Activated CD8-positive, alpha-beta memory T cell treated with anti-CD3 and anti-CD28 coated beads for 48 hours (primary cell): ENCODE measurements at regions not wholly inside any gene's neighbourhood (a gene's known extent, or its start where the extent isn't known, plus 50 kb on each side); places are given as distances from the start of the nearest gene placed in this dataset.
"Not testable (repeated sequence)": the region's sequence is repeated elsewhere in the genome, so short reads cannot be mapped to it uniquely, and the experiment has no call there.

Experiments used
- DNase-seq, 3 experiments: peaks; one replicate each; pipeline ENCODE4 v3.0.0-alpha.2; 2020; ENCODE audit warnings: low read depth in 2 of 3, low spot score in 2 of 3

DNA sequence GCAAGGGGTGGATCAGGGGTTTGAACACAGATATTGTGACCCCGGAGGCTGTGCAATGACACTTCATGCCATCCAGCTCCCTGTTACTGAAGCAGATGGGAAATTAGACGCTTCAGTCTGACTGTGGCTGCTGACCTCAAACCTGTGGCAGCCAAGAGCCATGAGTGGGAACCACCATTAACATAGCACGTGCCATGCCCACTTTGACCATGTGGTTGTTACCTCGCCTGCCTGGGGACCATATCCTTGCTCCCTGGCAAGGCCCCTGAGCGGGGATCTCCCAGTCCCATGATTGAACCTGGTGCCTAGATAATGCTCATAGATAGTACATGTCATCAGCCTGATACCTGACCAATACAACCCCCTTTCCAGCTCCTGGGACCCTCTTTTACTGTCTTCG lies 68.9 kb downstream of the CYP26B1 start:
- DNase-seq: no peak

DNA sequence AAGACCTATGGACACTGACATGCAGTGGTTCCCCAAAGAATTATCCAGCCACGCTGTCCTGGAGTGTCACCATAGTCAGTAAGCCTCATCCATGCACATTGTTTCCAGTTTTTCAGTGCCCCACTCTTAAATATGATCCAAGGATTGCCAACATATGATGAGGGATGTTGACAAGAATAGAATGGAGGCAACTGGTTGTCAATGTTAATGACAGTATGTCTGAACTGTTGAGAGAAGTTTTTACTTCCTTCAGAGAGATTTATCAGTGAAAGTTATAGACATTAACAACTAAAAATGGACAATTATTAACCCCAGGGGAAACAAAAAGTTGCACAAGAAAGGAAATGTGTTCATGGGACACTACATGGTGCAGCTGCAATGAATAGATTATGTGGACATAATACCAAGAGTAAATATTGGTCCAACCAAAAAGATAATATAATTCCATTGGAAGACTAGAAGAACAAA lies 69.9 kb downstream of the CYP26B1 start:
- no peak for DNase-seq

DNA sequence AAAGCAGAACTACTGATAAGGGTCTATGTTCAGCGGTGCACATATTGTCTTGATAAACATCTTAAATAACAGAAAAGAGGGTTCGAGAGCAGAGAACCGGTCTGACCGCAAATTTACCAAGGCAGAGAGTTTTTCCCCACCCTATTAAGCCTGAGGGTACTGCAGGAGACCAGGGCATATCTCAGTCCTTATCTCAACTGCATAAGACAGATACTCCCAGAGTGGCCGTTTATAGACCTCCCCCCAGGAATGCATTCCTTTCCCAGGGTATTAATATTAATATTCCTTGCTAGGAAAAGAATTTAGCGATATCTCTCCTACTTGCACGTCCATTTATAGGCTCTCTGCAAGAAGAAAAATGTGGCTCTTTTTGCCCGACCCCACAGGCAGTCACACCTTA lies 74.3 kb downstream of the CYP26B1 start:
- not testable (repeated sequence) for DNase-seq

DNA sequence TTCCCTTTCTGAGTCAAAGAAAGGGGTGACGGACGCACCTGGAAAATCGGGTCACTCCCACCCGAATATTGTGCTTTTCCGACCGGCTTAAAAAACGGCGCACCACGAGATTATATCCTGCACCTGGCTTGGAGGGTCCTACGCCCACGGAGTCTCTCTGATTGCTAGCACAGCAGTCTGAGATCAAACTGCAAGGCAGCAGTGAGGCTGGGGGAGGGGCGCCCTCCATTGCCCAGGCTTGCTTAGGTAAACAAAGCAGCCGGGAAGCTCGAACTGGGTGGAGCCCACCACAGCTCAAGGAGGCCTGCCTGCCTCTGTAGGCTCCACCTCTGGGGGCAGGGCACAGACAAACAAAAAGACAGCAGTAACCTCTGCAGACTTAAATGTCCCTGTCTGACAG lies 83.5 kb downstream of the CYP26B1 start:
- DNase-seq: not testable (repeated sequence)

DNA sequence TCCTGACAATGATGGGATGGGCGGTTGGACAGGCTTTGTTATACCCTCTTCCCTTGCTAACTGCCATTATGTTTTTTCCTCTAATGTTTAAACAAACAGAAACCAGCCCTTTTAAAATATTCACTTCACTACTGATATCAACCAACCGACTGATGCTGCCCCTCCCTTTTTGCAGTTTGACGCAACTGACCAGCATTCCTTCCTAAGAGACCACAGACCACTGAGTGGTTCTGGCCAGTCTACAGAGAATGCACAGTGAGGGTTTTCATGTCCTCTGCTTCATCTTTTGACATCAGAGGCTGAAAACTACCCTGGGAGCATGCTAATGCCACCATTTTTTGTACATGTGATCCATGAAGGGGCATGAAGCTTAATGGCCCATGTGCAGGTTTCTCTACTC lies 85.3 kb downstream of the CYP26B1 start:
- no peak for DNase-seq

DNA sequence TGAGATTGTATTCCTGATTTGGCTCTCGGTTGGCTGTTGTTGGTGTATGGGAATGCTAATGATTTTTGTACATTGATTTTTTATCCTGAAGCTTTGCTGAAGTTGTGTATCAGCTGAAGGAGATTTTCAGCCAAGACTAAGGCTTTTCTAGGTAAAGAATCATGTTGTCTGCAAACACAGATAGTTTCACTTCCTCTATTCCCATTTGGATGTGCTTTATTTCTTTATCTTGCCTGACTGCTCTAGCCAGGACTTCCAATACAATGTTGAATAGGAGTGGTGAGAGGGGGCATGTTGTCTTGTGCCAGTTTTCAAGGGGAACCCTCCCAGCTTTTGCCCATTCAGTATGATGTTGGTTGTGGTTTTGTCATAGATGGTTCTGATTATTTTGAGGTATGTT lies 90.4 kb downstream of the CYP26B1 start:
- no peak for DNase-seq

DNA sequence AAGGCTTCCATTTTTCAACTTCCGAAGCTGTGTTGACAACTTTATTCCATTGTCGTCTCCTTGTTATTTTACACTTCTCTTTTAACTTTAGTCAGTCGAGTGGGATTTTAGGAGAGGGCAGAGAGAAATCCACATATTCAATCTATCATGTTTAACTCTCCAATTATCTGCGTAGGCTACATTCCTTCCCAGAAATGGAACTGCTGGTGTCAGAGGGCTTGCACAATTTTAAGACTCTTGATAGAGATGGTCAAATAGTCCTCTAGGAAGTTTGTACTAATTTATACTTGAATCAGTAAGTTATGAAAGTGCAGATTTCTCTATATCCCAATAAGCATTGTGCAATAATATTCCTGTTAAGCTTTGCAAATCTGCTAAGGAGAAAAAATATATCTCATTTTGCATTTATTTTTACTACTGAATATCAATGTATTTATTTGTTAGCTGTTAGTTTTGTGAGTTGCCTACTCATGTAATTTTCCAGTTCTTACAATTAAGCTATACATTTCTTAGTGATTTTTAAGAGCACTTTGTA lies 95.6 kb downstream of the CYP26B1 start:
- no peak for DNase-seq

DNA sequence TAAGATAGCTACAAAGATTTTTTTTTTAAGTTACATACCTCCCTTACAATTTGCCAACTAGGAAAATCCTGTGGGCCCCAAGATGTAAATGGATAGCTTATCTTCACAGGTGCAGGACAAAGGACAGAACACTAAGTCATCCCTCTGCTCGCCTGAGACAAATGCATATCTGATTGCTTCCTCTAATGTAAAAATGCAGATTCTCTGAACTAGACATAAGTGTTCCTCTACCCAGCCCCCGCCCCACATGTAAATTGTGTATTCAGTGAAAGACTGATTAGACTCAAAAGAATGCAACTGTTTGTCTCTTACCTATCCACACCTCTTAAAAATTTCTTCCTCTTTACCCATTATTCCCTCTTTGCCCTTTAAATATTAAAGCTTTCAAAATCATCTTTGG lies 96.5 kb downstream of the CYP26B1 start:
- DNase-seq: no peak

DNA sequence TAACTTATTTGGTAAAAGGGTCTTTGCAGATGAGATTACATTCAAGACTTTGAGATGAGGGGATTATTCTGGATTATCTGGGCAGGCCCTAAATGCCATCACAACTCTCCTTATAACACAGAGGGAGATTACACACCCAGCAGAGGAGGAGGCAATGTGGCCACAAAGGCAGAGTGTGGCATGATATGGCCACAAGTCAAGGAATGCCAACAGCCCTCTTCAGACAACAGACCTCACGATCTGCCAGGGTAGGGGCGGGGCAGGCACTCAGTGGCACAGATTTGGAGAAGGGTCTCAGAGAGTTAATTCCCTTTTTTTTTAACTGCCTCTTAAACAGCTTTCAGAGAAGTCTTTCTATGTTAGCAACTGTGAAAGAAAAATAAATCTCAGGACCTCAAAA lies 96.9 kb downstream of the CYP26B1 start:
- no peak for DNase-seq

DNA sequence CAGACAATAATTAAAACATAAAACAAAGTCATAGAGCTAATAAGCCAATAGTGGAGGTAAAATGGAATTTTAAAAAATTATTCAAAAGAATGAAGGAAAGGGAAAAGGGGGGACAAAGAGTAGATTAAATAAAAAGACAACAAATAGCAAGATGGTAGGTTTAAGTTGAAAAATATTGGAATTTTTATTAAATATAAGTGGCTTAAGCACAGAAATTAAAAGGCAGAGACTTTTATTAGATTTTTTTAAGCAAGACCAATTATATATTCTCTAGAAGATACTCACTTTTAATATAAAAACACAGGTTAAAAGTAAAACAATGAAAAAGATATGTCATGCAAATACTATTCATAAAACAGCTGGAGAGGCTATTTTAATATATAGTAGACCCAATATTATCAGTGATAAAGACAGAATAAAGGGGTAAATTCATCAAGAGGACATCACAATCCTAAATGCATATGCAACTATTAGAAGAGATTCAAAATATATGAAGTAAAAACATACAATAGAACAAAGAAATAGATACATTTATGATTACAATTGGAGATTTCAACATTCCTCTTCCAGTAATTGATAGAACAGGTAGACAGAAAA lies 98.7 kb downstream of the CYP26B1 start:
- DNase-seq: no peak

DNA sequence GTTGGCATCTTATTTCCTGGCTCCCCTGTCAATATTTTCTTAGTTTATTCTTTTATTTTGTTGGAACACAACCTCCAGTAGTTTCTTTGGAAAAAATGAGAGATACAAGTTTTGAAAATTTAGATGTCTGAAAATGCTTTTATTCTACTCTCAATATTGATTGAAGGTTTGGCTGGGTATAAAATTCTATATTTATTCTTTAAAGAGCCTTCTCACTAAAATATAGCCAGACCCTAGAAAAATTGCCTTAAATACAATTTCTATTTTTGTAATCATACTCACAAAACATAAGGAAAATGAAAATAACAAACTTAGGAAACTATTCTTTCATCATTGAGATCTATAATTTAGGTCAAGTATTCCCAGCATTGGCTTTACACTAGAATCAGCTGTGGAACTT lies 103.7 kb downstream of the CYP26B1 start:
- no peak for DNase-seq

DNA sequence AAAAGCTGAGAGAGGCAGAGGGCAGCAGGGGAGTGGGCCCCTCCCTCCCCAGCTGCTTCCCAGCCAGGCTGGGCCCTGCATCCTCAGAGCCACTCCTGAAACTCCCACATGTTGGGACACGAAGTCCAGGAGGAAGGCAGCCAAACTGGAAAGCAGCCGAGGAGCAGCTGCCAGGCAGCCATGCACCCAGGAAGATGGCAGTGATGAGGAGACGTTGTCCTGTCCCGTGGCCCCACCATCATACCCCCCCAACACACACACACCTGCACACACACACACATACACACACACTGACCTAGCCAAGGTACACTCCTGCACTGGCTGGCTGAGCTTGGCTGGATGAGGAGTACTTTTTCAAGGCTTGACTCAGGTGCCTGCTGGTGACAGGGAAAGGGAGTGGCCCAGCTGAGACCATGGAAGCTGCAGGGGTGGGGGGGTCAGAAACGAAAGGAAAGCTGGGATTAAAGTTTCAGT lies 106.0 kb downstream of the CYP26B1 start:
- no peak for DNase-seq

DNA sequence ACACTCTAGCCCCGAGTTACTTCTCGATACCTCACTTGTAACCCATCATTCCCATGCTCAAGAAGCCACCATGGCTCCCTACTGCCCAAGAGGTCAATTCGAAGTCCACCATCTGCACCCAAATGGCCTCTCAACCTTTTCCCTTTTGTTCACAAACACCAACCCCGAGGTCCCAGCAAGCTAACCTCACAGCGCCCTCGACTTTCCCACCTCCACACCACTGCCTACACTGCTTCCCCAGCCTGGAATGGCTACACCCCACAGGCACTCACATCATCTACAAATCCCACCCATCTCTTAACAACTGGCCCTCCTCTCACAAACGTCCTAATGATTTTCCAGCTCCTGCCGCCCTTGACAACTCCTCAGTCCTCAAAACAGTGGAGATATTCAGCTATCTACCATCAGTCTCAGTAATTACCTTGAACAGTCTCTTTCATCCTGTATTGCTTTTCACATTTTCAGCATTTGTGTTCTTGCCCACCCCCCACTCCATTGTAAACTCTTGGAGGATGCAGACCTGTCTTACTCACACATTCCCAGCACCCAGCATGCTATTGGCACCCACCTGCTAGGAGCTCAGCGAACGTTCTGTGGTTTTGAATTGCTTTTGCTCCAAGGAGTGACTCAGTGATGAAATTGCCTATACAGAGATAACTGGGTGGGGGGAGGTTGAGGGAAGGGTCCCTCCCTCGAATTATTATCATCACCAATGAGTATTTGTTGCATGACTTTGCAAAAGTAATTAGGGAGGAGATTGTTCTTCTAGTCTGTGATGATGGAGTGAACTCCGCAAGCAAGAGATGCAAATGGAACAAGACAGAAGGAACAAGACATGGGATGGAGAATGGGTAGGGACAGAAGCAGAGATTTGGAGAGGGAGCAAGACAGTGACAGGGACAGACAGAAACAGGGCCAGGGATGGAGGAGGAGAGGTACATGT lies 106.8 kb downstream of the CYP26B1 start:
- no peak for DNase-seq

DNA sequence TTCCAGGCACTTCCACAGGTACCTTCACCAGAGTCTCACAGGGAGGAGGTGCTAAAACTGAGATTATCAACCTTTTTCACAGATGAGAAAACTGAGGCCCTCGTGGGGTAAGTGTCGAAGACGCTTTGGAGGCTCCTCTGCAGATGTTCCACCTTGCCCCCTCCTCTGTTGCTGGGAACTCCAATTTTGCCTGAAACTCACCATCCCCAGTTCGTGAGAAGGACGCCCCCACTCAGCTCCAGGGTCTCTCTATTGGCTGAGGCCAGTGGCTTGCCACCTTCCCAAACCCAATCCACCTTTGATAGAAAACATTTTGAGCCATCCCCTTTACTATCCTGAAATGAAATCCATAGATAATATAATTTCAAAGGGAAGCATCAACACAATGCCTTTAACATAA lies 109.1 kb downstream of the CYP26B1 start:
- no peak for DNase-seq

DNA sequence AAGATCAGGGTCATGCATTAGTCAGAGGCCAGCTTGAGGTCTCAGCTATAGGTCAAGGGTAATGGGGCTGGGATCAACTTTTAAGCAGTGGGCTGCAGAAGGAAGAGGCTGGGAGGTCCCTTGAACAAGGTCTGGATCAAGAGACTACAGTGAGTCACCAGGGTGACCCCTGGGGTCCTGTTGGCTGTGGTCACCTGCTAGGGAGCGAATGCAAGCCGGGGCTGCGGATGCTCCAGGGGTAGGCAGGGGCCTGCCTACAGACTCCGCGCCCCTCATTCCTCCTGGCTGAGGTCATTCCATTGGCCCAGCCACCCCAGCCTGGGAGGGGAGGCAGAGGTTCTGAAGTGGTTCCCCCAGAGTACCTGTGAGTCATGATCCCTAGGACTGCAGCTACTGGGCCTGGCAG lies 110.4 kb downstream of the CYP26B1 start:
- no peak for DNase-seq

DNA sequence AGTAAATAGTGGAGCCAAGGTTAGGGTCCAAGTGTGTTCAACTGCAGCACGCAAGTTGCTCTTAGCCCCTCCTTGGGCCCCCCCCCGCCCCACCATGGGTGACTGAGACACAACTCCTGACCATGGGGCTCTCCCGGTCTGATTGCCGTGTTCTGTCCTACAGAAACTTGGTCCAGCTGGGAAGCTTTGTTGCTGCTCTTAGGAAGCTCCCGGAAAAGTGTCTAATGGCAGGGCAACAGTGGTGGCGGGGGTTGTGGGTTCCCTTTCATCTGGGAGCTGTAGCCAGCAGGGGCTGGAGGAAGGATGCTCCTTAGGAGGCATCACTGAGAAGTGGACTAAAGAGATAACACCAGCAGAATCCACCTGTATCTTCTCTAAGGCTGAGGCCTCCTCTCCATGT lies 111.1 kb downstream of the CYP26B1 start:
- no peak for DNase-seq

DNA sequence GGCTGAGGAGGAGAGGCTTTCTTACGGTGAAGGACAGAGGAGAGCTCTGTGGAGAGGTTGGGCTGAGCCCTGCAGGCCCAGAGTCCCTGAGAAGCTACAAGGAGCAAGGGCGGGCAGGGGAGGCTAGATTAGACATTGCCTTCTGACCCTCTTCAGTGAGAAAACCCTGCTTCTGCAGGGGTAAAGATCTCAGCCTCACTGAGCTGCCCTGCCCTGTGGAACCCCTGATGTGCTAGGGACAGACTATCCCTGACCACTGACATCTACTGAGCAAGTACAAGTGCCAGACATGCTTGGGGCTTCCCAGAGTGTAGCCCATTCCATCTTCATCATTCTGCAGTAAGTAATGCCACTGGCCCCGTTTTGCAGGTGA lies 111.5 kb downstream of the CYP26B1 start:
- DNase-seq: no peak

DNA sequence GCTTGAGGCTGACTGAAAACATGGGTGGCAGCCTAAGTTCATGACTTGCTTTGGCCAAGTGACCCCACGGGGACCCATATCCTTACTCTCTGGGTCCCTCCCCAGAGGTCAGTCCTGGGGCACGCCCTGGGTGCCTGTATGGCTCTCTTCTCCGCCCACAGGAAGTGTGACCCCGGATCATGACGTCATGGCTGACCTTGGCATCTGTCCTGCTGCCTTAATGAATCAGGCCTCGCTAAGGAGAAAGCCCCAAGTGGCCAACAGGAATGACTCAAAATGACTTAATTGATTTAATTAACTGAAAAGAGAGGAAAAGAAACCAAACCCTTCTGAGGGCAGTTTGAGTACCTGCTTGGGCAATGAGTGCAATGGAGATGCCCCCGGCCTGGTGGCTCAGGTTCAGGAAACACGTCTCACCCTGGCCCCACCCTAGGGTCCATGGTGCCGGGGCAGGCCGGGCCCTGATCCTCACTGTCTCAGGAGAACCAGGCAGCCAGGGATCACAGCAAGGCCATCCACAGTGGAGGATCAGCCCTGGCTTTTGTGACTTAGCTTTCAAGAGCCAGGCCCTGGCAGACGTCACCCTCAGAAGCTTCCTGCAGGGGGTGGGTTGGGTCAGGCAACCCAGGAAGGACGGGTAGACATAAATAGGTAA lies 112.0 kb downstream of the CYP26B1 start:
- no peak for DNase-seq

DNA sequence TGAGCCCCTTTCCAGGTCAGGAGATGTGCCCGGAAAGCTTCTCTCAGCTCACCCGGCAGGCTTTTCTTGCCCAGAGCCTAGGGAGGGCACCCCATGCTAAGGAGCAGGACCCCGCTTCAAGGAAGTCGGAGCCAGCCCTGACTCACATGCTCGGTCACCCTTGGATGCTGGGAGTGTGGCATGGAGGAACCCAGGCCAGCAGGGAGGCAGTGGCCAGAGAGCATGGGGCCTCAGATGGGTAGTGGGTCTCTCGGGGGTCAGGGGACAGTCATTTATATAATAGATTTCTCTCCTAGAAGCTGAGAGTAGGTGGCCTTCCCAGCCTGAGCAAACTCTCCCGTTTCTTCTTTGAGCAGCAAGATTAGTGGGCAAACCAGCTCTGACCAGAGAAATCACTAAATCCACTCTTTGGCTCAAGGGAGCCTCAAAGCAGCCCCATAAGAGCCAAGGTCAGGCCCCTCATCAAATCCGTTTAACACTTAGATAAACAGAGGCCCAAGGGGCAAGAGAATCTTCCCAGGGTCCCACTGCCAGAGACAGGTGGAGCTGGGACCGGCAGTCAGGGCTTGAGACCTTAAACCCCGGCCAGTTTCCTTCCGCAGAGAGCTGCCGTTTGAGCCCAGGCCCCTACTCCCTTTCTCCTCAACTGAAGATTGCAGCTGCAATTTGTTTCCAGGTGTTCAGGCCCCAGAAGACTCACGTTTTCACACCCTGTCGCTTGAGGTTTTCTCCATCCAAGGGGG lies 113.1 kb downstream of the CYP26B1 start:
- DNase-seq: no peak

DNA sequence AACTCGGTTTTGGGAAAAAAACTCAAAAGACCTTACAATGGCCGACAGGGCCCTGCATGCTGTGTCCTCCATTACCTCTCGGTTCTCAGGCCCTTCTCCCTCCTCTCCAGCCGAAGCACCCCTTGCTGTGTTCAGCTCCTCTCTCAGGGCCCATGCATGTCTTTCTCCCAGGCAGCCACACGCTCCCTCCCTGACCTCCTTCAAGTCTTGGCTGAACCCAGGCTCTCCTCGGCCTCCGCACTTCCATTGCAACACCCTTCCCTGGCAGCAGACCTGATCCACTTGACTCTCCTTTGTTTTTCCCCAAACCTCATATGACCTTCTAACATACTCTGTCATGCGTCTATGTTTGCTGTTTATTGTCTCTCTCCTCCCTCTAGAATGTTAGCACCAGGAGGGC lies 114.0 kb downstream of the CYP26B1 start:
- no peak for DNase-seq

DNA sequence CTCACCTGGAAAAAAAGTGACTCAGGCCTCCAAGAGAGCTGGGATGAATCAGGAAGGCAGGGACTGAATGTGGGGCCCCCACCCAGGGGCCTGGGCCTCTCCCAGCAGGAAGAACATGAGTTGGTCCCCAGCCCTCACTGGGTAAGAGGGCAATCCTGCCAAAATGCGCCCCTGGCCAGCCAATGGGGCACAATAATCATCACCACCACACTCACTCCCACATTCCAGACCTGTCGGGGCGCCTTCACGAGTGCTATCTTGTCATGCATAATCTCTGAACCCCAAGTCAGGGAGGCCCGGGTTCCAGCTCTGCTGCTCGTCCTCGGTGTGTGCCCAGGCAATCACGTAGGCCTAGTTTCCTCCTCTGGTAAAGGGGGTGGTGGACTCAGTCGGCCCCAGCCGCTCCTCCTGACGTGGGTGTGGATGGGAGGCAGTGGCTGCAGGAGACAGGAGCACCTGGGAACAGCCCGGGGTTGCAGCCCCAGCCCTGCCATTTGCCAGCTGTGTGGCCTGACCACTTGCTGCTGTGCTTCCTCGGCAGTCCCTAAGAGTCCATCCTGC lies 115.1 kb downstream of the CYP26B1 start:
- no peak for DNase-seq
